GM21423 (cell line): ENCODE measurements at regions not wholly inside any gene's neighbourhood (a gene's known extent, or its start where the extent isn't known, plus 50 kb on each side); places are given as distances from the start of the nearest gene placed in this dataset.

ENCODE experiments used
- ATAC-seq: cut with Tn5 transposase; IDR thresholded peaks from one replicate; pipeline ENCODE4 v1.9.1; 2021; ENCODE audit warnings: mild to moderate bottlenecking, moderate library complexity; ENCODE audit not compliant: unreplicated experiment

DNA sequence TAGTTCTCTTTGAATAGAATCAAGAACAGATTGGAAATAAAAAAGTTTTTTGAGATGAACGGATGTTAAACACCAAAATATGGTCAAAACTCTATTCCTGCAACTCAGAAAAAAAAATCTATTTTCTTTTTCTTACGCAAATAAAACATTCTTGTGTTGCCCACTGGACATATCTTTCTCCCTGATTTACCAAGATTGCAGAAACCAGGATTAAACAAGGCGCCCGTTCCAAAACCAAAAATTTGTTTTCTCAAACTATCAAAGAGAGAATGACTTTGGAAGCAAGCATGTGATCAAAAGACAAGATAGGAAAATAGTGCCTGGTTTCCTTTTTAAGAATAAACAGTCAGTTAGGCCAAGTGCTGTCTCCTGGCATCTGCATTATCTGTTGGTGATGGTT is 273.1 kb downstream of the CLIC5 start:
- ATAC-seq, result no peak

DNA sequence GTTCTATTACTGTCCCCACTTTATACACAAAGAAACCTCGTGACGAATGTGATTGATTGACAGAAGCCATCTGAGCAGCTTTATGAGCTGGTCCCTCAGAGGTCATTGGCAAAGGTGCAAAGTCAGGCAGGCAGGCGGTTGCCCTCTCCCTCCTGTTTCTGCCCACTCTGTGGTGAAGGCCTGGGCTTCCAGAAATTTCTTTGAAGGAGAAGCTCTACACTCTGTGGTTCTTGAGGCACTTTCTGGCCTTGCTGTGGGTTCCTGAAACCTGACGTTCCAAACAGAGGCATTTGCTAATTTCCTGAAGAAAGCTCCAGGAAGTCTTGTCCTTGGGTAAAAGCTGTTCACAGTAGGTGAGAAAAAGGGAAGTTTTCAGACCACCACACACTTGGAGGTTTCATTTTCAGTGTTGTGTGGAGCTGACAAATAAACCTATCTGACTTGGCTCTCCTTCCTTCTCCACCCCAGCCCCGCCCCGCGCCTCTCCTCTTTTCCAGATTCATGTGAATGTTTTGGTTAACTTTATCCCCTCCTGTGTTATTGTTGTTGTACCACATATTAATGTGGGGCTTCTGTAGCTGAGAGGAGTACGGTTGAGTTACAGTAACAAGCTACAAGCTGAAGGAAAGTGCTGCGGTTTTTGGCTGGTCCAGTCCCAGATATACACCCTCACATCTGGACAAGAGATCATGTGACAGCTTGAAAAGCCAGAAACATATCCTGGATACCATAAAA is 274.1 kb downstream of the CLIC5 start:
- peak; percentile 62 for ATAC-seq

DNA sequence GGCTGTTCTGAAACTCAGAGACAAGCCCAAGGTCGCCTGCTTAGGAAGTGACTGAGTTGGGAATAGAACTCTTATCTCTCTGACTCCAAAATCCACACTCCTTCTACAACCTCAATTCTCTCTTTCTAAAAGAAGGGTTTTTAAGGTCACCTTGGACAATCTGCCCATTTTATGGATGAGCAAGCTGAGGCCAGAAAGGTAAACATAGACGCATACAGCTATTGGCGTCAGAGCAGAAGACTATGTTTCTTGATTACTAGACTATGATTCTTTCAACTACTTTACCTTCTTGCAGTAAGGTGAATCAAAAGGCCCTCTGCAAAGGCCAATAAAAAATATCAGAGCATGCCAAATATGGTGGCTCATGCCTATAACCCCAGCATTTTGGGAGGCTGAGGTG is 276.6 kb downstream of the CLIC5 start:
- ATAC-seq, result no peak

DNA sequence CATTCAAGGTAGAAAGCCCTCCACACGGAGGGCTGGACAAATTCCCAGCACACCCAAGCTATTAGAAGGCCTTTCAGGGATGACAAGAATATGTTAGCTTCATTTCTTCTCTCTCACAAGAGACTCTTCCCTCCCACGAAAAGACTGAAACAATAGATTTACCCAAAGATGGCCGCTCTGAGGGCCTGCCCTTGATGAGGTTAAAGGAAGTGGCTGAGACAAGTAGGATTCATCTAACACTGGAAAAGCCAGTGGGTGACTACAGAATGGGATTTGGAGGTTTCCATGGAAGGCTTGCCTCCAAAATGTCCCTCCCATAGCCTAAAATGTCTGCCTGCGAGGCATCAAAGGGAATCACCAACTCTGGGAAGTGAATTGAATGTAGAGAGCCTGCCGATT is 277.6 kb downstream of the CLIC5 start:
- no peak for ATAC-seq

DNA sequence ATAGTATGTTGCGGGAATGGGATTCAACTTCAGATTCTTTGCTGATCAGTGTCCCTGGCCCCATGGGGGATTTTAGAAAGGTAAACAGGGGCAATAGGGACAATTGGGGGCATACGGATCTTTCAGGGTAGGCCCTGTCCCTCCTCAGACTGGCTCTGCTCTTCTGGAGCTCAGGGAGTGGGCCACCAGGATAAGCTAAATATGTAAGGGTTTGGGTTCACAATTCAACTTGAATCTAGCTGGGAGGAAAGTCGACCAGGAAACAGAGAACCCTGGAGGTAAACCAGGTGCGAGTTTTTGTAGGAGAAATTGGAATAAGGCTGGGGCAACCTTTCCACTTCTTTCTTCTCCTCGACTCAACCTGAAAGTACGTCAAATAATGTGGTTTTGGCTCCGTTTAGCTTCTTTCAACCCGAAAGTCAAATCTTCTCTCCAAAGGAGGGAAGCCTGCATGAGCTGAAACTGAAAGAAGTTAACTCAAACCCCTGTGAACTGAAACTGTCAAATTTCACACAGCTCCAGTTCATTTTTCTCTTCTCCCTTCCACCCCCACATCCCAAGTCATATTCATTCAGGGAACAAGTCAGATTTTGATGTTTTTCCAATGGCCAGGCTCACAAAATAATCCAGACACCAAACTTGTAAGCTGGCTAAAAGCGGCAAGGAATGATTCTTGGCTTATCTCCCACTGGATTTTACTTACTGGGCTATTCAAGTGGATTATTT is 278.2 kb downstream of the CLIC5 start:
- ATAC-seq, result peak; percentile 72

DNA sequence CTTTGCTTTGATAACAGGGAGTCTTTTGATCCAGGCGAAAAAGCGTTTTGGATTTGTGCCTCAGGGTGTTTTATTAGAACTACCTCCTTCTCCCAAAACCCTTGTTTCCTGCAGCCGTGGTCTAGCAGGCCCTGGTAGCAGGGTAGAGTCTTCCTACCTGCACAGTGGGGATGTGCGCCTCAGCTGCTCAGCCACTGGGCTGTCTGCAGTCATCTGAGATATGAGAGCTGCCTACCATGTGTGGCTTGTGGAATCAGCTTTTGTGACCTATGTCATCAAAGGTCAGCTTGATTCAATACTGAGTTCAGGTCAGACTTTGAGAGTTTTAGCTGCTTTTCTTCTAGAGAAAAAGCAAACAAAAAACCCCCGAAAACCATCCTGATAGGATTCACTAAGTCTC is 279.5 kb downstream of the CLIC5 start:
- ATAC-seq, result no peak

DNA sequence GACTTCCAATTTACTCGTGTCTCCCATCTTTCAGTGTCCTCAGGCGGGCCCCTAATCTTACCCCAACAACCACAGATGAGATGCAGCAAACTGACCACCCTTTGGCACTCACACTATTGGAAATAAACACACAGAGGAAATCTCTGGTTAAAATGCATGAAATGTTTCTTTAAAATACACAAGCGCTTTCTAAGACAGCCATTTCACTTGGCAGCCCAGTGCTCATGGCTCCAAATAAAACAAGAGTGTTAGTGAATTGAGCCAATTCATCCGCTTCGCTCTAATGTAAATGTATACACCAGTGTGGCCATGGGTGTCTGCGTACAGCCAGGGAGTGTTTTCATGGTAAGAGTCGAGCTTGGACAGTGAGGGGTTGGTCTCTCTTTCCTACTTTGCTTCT is 282.9 kb downstream of the CLIC5 start:
- ATAC-seq, result no peak

DNA sequence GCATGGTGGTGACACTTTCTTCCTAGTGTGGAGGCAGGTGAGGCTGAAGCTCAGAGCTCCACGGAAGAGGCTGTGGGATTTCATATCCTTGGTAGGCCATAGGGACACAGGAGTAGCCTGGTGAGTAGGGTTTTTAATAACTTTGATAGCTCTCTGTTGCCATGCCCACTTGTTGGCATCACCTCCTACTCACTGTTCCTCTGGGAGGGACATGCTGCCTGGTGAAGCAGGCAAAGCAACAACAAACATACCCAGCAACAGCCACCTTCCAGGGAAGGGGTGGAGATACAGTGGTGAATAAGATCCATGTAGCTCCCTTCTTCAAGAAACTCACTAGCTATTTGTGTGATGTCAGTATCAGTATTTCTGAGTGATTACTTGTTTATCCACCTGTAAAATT is 285.4 kb downstream of the CLIC5 start:
- no peak for ATAC-seq

DNA sequence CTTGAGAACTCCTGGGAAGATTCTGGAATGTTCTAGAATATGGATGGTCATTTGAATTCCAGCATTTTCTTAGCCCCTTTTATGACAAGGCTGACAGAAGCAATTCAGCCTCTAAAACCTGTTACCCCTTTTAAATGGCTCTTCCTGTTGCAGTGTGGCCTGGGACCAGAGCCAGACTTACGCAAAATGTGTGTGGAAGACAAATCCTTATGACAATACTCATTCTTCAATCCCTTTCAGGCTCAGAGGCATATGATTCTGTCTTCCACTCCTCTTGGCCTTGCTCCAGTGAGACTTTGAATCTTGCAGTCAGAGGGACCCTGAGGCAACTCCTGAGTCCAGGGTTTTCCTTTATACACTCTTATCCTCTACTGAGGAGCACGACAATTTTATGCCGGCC is 287.0 kb downstream of the CLIC5 start:
- ATAC-seq, result no peak

DNA sequence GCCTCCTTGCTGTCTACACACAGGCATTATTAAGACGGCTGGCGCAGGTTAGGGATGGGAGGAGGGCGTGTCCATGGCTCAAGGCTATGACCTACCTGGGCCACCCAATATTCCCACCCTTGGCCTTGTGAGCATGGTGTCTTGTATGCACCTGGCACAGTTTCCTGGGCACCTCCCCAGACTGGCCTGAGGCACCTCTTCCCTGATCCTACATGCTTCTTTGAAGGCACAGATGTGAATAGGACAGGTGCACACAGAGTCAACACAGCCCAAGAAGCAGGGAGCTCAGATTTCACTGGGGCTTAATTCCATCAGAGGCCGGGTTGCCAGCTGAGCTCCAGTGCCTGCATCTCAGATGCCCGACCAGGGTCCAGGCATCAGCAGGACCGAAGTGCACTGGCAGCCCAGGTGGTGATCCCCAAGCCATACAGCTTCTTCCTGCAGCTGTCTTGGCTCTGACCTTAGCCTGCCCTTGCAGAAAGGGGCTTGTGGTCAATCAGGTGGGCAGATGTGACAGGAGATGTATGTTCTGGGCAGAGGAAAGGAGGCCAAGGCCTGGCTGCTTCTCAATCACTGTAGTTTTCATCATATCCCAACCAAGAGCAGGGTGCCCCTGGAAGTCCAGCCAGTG is 287.7 kb downstream of the CLIC5 start:
- no peak for ATAC-seq

DNA sequence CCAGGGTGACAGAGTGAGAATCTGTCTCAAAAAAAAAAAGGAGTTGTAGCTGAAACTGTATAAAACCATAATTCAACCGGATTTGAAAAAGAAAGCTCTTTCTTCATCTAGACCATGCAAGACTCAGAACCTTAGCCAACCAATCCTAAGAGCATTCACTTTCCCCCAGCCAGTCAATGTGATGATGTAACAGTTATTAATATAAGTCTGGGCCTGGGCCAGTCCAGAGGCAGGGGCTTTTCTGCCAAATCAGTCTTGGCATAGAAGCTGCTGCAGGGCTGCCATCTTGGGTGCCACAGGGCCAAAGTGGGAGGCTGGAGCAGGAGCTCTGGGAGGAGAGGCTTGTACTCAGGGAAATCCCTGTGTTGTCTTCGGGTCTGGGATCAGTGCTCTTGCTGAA is 288.4 kb downstream of the CLIC5 start:
- no peak for ATAC-seq

DNA sequence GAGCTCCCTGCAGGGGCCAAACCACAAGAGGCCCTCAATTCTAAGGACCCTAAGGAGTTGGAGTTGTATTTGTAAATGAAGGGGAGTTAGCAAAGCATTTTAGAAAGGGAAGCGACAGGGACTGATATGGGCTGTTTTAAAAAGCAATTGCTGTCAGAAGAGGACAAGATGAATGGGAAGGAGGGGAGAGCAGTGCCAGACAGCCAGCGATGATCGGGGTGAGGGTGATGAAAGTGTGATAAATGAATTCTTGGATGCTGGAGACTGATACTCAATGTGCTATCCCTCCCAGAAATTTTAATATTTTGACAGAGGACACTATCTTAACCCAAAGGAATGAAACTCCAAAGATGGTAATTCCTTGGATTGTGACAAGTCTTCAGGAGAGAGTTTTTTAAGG is 289.2 kb downstream of the CLIC5 start:
- ATAC-seq, result no peak

DNA sequence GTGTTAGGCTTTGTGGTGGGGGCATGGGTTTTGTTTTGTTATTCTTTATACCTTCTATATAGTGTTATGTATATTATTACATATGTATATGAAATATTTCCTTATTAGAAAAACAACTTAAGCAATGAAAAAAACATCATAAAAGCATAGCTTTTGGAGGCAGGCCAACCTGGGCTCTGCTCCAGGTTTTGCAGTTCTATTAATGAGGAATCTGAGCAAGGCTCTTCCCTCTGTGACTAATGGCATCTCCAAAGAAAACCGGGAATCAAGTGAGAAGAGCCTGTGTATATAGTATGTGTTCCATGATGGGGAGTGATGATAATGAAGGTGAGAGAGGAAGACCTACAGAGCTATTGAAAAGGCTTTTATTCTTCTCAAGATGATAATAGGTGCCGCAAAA is 291.1 kb downstream of the CLIC5 start:
- ATAC-seq, result no peak

DNA sequence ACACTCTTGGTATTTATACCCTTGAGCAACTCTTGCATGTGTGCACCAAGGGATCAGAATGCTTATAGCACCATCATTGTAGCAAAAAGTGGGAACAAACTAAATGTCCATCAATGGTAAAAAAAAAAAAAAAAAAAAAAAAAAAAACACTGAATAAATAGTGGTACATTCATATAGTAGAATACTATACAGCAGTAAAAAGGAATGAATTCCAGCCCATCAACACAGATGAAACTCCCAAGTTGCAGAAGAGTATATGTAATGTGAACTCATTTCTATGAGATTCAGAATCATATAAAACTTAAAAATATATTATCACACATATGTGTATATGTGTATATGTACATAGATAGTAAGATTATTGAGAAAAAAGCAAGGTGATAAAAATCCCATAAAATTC is 291.6 kb downstream of the CLIC5 start:
- ATAC-seq, result no peak

DNA sequence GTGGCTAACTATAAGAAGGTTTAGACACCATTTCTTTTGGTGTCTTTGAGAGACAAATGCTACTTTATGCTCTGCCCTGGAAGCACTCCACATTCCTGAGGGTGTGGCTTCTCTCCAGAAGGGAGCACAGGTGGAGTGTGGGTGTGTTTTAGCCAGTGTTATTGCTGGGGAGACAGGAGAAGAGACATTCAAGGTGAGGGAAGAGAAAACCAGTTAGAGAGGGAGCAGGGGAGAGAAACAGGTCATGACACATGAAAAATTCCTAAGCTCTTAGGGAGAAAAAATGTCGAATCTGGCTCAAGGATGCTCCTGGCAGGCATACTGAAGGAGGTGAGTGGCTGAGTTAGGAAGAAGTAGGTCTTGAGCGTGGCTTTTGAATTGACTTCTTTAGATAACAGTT is 292.8 kb downstream of the CLIC5 start:
- no peak for ATAC-seq

DNA sequence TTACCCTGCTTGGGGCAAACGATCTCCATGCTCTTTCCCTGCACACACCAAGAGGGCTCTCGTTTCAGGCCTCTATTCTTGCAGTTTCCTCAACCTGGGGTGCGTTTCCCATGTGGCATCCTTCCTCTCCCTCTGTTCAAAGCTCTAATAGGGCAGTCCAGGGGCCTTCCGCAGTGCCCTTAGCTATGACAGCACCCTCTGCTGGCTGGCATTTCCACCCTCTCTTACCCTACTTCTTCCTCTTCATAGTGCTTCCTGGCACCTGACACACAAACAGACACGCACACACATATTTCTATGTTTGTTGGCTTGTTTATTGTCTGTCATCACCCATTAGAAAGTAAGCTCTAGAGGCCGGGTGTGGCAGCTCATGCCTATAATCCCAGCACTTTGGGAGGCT is 294.0 kb downstream of the CLIC5 start:
- no peak for ATAC-seq

DNA sequence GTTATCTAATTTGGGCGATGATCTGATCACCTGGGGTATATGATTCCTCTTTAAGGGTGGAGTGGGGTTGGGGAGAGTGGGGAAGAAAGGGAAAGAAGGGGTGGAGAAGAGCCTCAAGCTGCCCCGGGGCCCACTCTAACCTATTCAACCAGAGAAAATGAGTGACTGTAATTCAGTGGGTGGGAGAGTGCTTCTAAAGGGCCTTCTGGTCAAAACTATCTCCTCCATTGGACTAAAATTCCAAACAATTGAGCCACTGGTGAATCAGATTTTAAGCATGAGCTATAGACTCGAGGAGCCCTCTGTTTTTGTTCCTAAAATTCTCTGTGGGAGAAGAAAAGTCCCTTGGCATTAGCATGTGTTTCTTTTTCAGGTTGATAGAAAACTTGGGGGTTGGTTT is 296.8 kb downstream of the CLIC5 start:
- ATAC-seq, result no peak

DNA sequence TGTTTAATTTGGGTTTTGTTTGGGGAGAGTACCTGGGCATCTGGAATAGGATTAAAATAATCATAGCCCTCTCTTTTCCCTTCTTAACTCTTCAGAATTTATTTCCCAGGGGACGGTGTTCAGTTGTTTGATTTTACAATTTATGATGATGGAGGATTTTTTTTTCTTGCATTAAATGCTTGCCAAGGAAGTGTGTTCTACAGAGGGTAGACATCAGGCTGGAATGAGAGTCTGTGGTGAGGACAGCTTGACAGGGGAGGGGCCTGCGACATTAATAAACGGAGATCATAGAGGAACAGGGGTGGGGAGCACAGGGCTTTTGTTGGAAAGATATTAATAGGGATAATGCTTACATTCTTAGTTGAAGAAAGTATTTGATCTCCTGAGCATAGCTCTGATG is 297.5 kb downstream of the CLIC5 start:
- ATAC-seq, result no peak

DNA sequence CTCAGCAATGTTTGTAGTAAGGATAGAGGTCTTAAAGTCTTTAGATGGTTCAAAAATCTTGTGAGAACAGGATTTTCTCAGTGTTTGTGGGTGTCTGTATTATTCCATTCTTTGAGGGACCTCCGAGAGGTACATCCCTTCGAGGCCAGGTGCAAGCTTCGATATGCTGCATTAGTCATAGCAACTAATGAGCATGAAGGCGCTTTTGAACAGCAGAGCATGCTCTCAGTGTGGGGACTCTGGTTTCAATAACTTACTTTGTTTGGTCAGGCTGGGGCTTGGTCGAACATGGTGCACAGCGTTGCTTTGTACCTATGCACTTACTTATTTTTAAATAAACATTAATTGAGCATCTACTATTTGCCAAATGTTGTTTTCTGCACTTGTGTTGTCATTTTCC is 297.9 kb downstream of the CLIC5 start:
- no peak for ATAC-seq

DNA sequence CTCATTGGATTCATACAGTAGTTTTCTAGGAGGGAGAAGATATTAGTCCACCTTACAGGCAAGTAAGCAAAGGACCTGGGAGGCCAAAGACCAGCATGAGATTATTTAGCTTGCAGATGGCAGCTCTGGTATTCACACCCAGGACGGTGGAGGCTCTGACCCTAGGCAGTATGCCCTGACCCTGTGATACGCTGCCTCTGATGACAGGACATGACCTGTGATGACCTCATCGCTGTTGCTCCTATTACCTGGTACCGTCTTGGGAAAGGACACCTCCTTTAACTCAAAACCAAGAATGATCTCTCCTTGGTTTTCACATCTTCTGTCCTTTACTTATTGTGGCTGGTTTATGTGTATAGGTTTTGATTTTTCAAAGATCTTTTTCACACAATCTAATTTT is 298.6 kb downstream of the CLIC5 start:
- ATAC-seq, result no peak

DNA sequence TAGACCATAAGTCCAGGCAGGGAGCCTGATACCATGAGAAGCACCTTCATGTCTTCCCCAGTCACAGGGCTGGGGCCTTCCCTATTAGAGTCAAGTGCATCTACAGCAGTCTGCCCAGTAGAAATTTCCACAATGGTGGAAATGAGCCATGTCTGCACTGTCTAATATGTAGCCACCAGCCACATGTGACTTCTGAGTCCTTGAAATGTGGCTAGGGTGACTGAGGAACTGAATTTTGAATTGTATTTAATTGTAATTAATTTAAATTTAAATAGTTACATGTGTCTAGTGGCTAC is 300.2 kb downstream of the CLIC5 start:
- ATAC-seq, result no peak

DNA sequence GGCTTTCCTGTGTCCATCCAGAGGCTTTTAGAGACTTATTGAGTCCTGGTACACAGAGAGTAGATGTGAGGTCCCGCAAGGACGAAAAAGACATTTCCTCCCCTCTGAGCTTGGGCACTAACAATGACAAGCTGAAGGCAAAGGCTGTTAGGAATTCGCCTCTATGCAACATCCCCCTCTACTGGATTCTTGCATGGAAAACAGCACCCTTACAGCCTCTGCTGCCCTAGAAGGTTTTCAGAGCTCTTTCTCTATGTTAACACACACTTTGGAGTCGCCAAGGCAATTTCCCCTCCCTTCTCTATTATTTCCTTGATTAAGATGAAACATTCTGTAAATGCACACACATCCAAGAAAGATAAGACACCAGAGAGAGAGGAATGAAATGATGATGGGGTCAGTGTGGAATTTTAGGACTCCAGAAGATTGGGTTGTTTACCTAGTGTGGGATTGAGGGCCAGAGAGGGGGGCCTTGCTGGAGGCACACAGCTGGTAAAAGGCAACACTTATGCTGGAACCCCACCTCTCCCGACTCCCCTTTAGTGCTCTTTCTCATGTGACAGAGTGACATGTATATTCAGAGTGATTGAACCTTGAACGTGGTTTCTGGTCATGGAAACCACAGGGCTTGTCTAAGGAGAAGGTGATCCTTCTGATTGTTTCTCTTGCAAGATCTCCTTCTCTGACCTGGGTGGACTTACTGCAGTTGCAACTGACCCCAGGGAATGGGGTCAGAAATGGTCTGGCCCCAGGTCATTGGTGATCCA is 300.7 kb downstream of the CLIC5 start:
- peak; percentile 32 for ATAC-seq
